Peyer's patch (tissue), 4 donors: ENCODE measurements at regions not wholly inside any gene's neighbourhood (a gene's known extent, or its start where the extent isn't known, plus 50 kb on each side); places are given as distances from the start of the nearest gene placed in this dataset.

Experiments
- CTCF ChIP-seq, 6 experiments: fragments of 450-650 bp in 4 of 6; fragments of 200-600 bp in 2 of 6; sonication (generic) in 1 of 6; IDR thresholded peaks; one replicate each; pipeline ENCODE4 v1.5.1; 2017 to 2019; ENCODE audit warnings: antibody characterized with exemption in 6 of 6, mild to moderate bottlenecking in 3 of 6, moderate library complexity in 1 of 6
- POLR2A ChIP-seq, 2 donors: fragments of 450-650 bp; IDR thresholded peaks; one replicate each; pipeline ENCODE4 v1.5.1; 2017; ENCODE audit warnings: antibody characterized with exemption in 2 of 2, mild to moderate bottlenecking in 2 of 2, moderate library complexity in 2 of 2

GRCh38 chr3:36192901-36193300, 187.4 kb upstream of the STAC start:
- TF ChIP-seq POLR2A (IDR thresholded peaks at IDR 0.05) (no peak), CTCF (IDR thresholded peaks at IDR 0.05) (no peak)
